ENCODE measurements at regions not wholly inside any gene's neighbourhood (a gene's known extent, or its start where the extent isn't known, plus 50 kb on each side); places are given as distances from the start of the nearest gene placed in this dataset.
"Not testable (repeated sequence)": the region's sequence is repeated elsewhere in the genome, so short reads cannot be mapped to it uniquely, and the experiment has no call there.

- DNase-seq: no peak
Measured at GRCh38 chr20:46785958-46786357, 76.5 kb downstream of the SLC2A10 start.

GRCh38 chr20:46786566-46786965 is 77.1 kb downstream of the SLC2A10 start:
- no peak for DNase-seq

GRCh38 chr20:46787991-46788762 is 78.7 kb downstream of the SLC2A10 start:
- no peak for DNase-seq

- DNase-seq: not testable (repeated sequence)
Measured at GRCh38 chr20:46788763-46789091, 79.3 kb downstream of the SLC2A10 start.

GRCh38 chr20:46789339-46790028 is 80.0 kb downstream of the SLC2A10 start:
- no peak for DNase-seq

GRCh38 chr20:46791722-46792416 is 82.4 kb downstream of the SLC2A10 start:
- DNase-seq: no peak

- DNase-seq: no peak
Measured at GRCh38 chr20:46797206-46797605, 87.8 kb downstream of the SLC2A10 start.

GRCh38 chr20:46798430-46798829 is 89.0 kb downstream of the SLC2A10 start:
- no peak for DNase-seq

GRCh38 chr20:46799781-46800408 is 90.4 kb downstream of the SLC2A10 start:
- DNase-seq: no peak

- DNase-seq: no peak
Measured at GRCh38 chr20:46800409-46800804, 91.0 kb downstream of the SLC2A10 start.

GRCh38 chr20:46801003-46801702 is 91.7 kb downstream of the SLC2A10 start:
- no peak for DNase-seq

- DNase-seq: no peak
Measured at GRCh38 chr20:46802722-46803121, 91.9 kb upstream of the EYA2 start.

- no peak for DNase-seq
Measured at GRCh38 chr20:46803123-46804020, 91.3 kb upstream of the EYA2 start.

- no peak for DNase-seq
Measured at GRCh38 chr20:46804126-46804525, 90.5 kb upstream of the EYA2 start.

GRCh38 chr20:46805836-46806235 is 88.8 kb upstream of the EYA2 start:
- no peak for DNase-seq

- no peak for DNase-seq
Measured at GRCh38 chr20:46807998-46808397, 86.6 kb upstream of the EYA2 start.

GRCh38 chr20:46808565-46808964 is 86.1 kb upstream of the EYA2 start:
- no peak for DNase-seq

- no peak for DNase-seq
Measured at GRCh38 chr20:46809706-46810360, 84.8 kb upstream of the EYA2 start.

- no peak for DNase-seq
Measured at GRCh38 chr20:46810448-46811223, 84.0 kb upstream of the EYA2 start.

All from stimulated activated CD4-positive, alpha-beta T cell treated with anti-CD3 and anti-CD28 coated beads, Interleukin-1b, Interleukin-23, amount 100 ng/mL, for 48 hours (primary cell).